Effector memory CD8-positive, alpha-beta T cell (primary cell): ENCODE measurements at regions not wholly inside any gene's neighbourhood (a gene's known extent, or its start where the extent isn't known, plus 50 kb on each side); places are given as distances from the start of the nearest gene placed in this dataset.

Experiments used
- ATAC-seq: fragments of 150-1000 bp; cut with Tn5 transposase; replicated peaks from 2 replicates; pipeline ENCODE4 v1.10.0; 2021; ENCODE audit warnings: mild to moderate bottlenecking, moderate library complexity
- DNase-seq, 3 experiments: peaks; one replicate each; pipeline ENCODE4 v3.0.0; 2021
- H3K27ac Mint-ChIP-seq, 2 donors: one replicate each; pipeline ENCODE4 v1.8.0; 2022; ENCODE audit warnings: mild to moderate bottlenecking in 2 of 2, mixed read lengths in 2 of 2, moderate library complexity in 2 of 2
- H3K27me3 Mint-ChIP-seq, 2 donors: one replicate each; pipeline ENCODE4 v1.8.0; 2022; ENCODE audit warnings: mixed read lengths in 2 of 2
- H3K36me3 Mint-ChIP-seq: one replicate; pipeline ENCODE4 v1.8.0; 2022; ENCODE audit warnings: mild to moderate bottlenecking, moderate library complexity, mixed read lengths; ENCODE audit not compliant: insufficient read depth
- H3K4me1 Mint-ChIP-seq, 2 donors: one replicate each; pipeline ENCODE4 v1.8.0; 2022; ENCODE audit warnings: low read depth in 2 of 2, mixed read lengths in 2 of 2
- H3K4me3 Mint-ChIP-seq, 2 donors: one replicate each; pipeline ENCODE4 v1.8.0; 2022; ENCODE audit warnings: mild to moderate bottlenecking in 2 of 2, mixed read lengths in 2 of 2, moderate library complexity in 2 of 2
- H3K9me3 Mint-ChIP-seq, 2 donors: one replicate each; pipeline ENCODE4 v1.8.0; 2022; ENCODE audit warnings: mixed read lengths in 2 of 2

DNA sequence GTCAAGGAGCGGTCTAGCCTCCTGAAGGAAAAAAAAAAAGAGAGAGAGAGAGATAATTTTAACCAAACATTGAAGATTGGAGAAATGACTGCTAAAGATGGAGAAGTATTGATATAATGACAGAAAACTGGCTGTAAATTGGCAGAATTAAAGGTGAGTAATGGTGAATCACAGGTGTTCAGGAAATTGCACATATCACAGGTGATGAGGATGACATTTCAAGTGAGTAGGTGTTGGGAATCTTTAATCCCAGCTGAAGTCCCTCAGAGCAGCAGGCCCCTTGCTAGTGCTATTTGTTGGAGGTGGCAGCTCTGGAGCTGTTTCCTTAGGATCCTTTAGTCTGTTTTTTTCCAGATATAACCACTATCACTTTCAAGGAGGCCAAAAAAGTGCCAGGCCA, 678.4 kb upstream of the VRK2 start:
- H3K9me3 Mint-ChIP-seq, result peaks cover 6 to 25% of the 10 kb centered on the region in 2 donors
- no peaks in the 10 kb centered on the region for H3K36me3 Mint-ChIP-seq
- no peak for DNase-seq
- no peak overlapping the region for H3K27ac Mint-ChIP-seq
- no peak for ATAC-seq
- H3K4me1 Mint-ChIP-seq, result no peaks in the 10 kb centered on the region
- no peaks in the 10 kb centered on the region for H3K27me3 Mint-ChIP-seq
- H3K4me3 Mint-ChIP-seq, result no peak overlapping the region

DNA sequence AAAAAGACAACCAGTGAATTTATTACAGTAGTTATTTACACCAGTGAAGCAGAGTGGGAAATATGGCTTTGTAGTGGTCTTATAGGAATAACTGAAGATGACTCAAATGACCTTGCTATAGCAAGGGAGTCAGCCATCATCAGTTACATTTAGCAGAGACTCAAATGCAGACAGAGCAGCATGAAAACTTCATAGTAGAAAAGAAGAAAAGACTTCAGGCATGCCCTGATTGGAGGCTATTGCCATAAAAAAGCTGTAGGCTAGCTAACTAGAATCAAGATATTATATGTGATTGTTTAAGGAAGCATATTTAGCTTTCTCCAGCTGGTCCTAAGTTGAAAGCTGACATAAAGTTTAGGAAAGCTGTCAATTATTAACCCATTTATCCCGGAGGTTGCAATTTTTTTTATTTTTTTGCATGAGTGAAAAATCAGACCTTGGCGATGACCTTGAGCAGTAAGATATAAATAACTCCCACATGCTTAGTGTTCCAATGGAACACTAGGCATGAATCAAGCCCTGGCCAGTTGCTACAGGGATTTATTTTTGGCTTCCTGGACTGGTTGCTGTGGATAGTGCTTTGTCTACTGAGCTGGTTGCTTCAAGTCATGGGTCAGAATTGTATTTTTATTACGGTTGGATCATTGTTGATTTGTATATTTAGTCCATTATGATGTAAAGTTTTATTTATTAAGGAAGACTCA, 675.6 kb upstream of the VRK2 start:
- Mint-ChIP-seq H3K36me3 (no peaks in the 10 kb centered on the region), H3K27ac (no peak overlapping the region), H3K4me3 (no peak overlapping the region), H3K27me3 (no peaks in the 10 kb centered on the region), H3K4me1 (no peaks in the 10 kb centered on the region), H3K9me3 (peaks cover 12 to 19% of the 10 kb centered on the region in 2 donors)
- DNase-seq (no peak), ATAC-seq (no peak)

DNA sequence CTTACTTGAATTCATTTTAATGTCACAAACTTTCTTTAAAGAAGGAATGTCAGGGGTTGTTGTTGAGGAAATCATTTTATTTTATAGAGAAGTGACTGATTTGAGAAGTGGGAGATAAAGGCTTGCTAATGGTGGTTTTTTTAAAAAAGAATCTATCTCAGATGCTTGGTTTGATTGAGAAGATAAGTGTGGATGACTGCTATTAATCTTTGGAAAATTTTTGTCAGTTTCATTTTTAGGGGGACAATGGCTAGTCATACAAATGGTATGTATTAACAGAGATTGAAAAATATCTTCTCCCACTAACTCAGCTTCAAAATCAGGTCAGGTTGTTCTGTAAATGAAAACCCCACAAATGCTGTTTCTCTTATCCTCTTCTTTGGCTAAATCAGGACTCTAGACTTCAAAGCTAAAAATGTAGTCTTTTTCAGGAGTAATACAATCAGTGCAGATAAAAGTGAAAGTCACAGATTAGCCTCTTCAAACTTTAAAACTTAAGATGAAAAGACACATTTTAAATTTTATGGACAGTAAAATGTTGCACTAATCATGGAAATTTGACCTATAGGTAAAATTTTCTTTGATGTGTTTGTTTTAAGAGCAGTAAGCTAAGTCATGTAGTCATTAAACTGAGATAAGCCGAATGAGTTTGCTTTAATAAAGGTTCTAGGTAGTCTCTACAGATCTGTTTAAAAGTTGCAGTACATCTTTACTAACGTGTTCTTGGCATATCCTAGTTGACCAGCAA, 674.2 kb upstream of the VRK2 start:
- ATAC-seq (no peak), DNase-seq (no peak)
- Mint-ChIP-seq H3K27ac (no peak overlapping the region), H3K27me3 (no peaks in the 10 kb centered on the region), H3K36me3 (no peaks in the 10 kb centered on the region), H3K4me1 (no peaks in the 10 kb centered on the region), H3K4me3 (no peak overlapping the region), H3K9me3 (peaks cover 12 to 19% of the 10 kb centered on the region in 2 donors)

DNA sequence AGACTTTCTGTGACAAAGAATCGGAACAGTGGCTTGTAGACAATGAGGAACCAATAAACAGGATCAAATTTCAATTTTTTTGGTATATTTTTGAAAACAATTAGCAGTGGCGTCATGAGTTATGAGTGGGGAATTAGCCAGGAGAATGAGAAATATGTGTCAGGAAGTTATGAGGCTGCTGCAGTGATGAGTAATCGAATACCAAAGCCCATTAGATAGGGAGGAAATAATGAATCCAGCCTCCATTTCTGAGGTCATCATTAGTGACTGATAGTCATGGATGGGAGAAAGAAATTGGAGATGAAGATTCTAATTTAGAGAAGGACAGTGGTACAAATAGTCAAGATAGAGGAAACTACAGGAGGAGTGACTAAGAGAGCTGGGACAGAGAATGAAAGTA, 673.1 kb upstream of the VRK2 start:
- peaks cover 10% of the 10 kb centered on the region in 2 donors for H3K9me3 Mint-ChIP-seq
- H3K4me3 Mint-ChIP-seq, result no peak overlapping the region
- DNase-seq, result no peak
- H3K27me3 Mint-ChIP-seq, result no peaks in the 10 kb centered on the region
- no peaks in the 10 kb centered on the region for H3K36me3 Mint-ChIP-seq
- no peak overlapping the region for H3K27ac Mint-ChIP-seq
- ATAC-seq, result no peak
- H3K4me1 Mint-ChIP-seq, result no peaks in the 10 kb centered on the region

DNA sequence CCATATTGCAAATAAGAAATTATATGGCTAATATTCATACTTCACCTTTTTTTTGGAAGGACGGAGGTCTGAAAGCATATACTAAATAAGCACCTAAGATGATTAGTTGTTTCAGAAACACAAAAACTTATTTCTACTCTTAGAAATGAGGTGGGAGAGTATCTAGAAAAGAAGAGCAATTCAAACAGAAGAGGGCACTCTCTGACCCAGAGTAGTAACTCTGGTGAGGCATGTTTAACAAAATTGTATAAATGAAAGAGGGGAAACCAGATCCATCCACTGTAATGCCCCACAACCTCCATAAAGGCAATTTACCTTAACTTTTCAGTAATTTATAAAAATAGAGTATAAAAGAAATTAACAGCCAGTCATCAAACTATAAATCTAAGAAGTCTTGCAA, 669.6 kb upstream of the VRK2 start:
- no peaks in the 10 kb centered on the region for H3K4me1 Mint-ChIP-seq
- H3K4me3 Mint-ChIP-seq, result no peak overlapping the region
- no peak for ATAC-seq
- no peak overlapping the region for H3K27ac Mint-ChIP-seq
- DNase-seq, result no peak
- no peaks in the 10 kb centered on the region for H3K27me3 Mint-ChIP-seq
- H3K9me3 Mint-ChIP-seq, result peaks cover 10 to 11% of the 10 kb centered on the region in 2 donors
- H3K36me3 Mint-ChIP-seq, result no peaks in the 10 kb centered on the region

DNA sequence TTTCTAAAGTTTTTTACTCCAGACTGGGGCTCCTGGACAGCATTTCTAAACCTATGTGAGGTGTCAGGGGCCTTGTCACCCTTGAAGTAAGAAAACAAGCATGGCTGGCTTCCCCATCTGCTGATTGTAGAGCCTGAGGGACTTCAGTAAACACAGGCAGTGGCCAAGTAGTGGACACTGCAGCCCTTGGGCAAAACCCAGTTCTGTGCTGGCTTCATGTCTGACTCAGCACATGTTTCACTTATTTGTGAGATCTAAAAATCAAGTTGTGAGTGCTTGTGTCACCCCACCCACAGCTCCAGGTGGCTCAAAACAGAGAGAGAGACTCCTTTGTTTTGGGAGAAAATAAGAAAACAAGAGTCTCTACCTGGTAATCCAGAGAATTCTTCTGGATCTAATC, 660.3 kb upstream of the VRK2 start:
- DNase-seq, result no peak
- no peak overlapping the region for H3K4me3 Mint-ChIP-seq
- peaks cover 14 to 16% of the 10 kb centered on the region in 2 donors for H3K9me3 Mint-ChIP-seq
- H3K36me3 Mint-ChIP-seq, result no peaks in the 10 kb centered on the region
- no peak for ATAC-seq
- H3K27ac Mint-ChIP-seq, result no peak overlapping the region
- H3K4me1 Mint-ChIP-seq, result no peaks in the 10 kb centered on the region
- no peaks in the 10 kb centered on the region for H3K27me3 Mint-ChIP-seq

DNA sequence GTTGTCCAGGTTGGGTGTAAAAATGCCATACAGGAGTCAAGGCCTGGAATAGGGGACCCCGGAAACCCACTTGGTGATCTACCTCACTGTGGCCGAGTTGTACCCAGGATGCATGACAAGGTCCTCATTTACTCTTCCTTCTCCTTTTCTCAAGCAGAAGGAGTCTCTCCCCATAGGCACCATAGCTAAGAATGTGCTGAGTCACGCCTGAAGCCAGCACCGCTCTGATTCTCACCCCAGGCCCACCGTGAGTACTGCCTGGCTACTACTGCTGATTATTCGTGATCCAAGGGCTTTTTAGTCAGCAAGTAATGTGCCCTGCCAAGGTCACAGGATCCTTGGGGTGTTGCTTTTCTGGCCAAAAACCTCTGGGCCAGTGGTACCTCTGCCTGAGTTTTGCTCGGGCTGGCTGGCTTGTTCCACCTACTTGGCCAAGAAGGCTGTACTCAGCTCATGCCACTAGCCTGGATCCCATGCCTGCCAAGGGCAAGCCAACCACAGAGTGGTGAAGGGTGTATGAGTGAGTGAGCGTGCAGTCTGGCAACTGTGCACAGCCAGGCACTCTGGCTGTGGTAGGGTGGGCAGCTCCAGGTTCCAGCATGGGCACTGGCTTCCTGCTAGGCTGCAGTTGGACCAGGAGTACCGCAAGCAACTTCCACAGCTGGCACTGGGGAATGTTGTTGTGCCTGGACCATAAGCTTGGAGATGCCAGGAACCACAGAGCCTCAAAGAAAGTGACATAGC, 650.1 kb upstream of the VRK2 start:
- H3K27me3 Mint-ChIP-seq, result no peaks in the 10 kb centered on the region
- no peak overlapping the region for H3K27ac Mint-ChIP-seq
- H3K9me3 Mint-ChIP-seq, result peaks cover 10 to 22% of the 10 kb centered on the region in 2 donors
- no peak overlapping the region for H3K4me3 Mint-ChIP-seq
- H3K36me3 Mint-ChIP-seq, result no peaks in the 10 kb centered on the region
- DNase-seq, result no peak
- no peaks in the 10 kb centered on the region for H3K4me1 Mint-ChIP-seq
- ATAC-seq, result no peak

DNA sequence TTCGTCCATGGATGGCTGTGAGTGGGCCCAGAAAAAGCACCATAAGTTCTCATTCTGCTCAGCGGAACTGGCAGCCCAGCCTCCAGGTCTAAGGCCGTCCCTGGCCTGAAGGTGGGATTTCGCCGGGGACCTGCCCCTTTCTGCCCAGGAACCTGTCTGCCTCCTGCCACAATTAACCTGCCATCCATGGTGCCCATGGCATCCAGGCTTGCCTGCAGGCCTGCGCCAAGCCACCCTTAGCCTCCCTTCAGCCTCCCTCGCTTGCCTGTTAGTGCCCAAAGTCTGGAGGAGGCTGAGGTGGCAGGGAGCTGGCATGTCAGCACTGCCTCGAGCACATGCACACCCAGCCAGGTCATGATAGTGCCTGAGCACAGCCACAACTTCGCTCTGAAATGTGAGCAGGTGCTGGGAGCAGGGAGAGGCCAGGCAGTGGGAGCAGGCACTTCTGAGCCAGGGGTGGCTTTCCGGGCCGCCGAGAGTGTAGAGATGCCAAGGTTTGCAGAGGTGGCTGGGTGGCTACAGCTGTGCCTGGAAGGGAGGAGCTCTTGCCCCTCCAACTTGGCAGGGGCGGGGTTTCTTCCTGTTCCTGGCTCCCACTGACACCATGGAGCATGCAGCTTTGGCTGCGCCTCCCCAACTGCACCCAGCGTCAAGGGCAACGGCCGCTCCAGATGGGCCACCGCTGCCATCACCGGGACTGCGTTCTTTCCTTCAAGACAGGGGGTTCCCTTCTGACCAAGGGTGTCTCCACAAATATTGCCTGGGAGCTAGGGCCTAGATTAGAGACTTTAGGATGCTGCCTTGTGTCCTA, 648.9 kb upstream of the VRK2 start:
- H3K36me3 Mint-ChIP-seq, result no peaks in the 10 kb centered on the region
- H3K4me3 Mint-ChIP-seq, result no peak overlapping the region
- H3K27me3 Mint-ChIP-seq, result no peaks in the 10 kb centered on the region
- no peaks in the 10 kb centered on the region for H3K4me1 Mint-ChIP-seq
- ATAC-seq (no peak), DNase-seq (no peak)
- H3K9me3 Mint-ChIP-seq, result peaks cover 9 to 22% of the 10 kb centered on the region in 2 donors
- no peak overlapping the region for H3K27ac Mint-ChIP-seq

DNA sequence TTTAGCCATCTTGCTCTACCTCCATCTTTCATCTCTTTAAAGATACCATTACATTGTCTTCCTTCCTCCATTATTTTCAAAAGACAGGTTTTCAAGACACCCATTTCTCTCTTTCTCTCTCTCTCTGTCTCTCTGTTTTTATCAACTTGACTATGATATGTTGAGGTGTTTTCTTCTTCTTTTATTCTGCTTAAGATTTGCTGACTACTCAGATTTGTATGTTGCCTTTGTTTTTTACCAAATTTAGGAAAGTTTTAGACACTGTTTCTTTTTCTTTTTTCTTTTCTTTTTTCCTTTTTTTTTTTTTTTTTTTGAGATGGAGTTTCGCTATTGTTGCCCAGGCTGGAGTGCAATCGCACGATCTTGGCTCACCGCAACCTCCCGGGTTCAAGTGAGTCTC, 647.5 kb upstream of the VRK2 start:
- H3K4me3 Mint-ChIP-seq, result no peak overlapping the region
- no peaks in the 10 kb centered on the region for H3K27me3 Mint-ChIP-seq
- ATAC-seq, result no peak
- H3K4me1 Mint-ChIP-seq, result no peaks in the 10 kb centered on the region
- no peaks in the 10 kb centered on the region for H3K36me3 Mint-ChIP-seq
- no peak for DNase-seq
- H3K9me3 Mint-ChIP-seq, result peaks cover 9 to 22% of the 10 kb centered on the region in 2 donors
- H3K27ac Mint-ChIP-seq, result no peak overlapping the region

DNA sequence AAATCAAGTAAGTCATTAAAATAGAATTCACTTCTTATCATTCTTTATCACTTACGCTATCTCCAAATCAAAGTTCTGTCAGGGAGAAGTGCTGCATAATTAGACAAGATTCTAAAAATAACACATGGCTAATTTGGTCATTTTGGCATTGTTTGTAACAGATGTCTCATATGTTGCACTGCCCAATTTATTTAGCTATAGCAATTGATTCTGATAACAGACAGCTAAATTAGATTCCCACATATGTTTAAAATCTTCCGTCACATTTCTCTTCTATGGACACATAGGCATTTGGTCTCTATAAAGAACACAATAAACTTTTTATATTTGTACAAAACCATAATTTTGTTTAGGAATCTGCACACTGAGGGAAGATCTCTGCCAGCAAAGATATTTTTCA, 644.5 kb upstream of the VRK2 start:
- peaks cover 5 to 11% of the 10 kb centered on the region in 2 donors for H3K9me3 Mint-ChIP-seq
- no peak overlapping the region for H3K4me3 Mint-ChIP-seq
- no peaks in the 10 kb centered on the region for H3K36me3 Mint-ChIP-seq
- H3K27me3 Mint-ChIP-seq, result no peaks in the 10 kb centered on the region
- no peak overlapping the region for H3K27ac Mint-ChIP-seq
- no peaks in the 10 kb centered on the region for H3K4me1 Mint-ChIP-seq
- ATAC-seq (no peak), DNase-seq (no peak)

DNA sequence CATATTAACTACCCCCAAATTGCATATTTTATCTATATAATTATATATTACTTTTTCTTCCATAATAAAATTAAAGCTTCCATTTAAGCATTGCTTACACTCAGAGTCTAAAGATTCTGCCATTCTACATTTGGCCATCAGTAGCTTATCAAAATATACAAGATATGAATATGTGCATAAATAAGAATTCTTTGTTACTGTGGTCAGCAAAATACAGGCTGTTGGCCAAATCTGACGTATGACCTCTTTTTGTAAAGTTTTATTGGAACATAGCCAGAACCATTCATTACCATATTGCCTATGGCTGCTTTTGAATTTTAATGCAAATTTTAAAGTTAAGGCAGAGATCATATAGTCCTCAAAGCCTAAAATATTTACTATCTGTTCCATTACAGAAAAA, 643.9 kb upstream of the VRK2 start:
- Mint-ChIP-seq H3K27me3 (no peaks in the 10 kb centered on the region), H3K27ac (no peak overlapping the region), H3K4me1 (no peaks in the 10 kb centered on the region)

DNA sequence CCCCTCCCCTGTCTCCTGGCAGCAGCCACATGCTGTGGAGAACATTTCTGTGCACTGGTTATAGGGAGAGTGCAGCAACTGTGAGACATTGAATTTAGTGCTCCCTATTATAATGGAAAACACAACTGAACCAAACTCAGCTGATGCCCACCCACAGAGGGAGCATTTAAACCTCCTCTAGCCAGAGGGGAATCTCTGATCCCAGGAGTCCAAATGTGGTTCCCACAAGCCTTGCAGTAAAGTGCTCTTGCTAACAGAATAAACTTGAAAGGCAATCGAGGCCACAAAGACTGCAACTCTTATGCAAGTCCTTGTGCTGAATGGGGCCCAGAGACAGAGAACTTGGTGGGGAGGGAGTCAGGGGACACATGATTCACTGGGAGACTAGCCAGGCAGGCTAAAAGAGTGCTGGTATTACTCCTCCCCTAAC, 638.8 kb upstream of the VRK2 start:
- no peak for ATAC-seq
- Mint-ChIP-seq H3K27me3 (no peaks in the 10 kb centered on the region), H3K4me3 (no peak overlapping the region), H3K36me3 (no peaks in the 10 kb centered on the region), H3K4me1 (no peaks in the 10 kb centered on the region), H3K27ac (no peak overlapping the region), H3K9me3 (peaks cover 4 to 7% of the 10 kb centered on the region in 2 donors)
- DNase-seq, result no peak

More for the DNA sequence above, 643.9 kb upstream of the VRK2 start:
- H3K9me3 Mint-ChIP-seq, result peaks cover 5 to 11% of the 10 kb centered on the region in 2 donors
- H3K36me3 Mint-ChIP-seq, result no peaks in the 10 kb centered on the region
- H3K4me3 Mint-ChIP-seq, result no peak overlapping the region
- no peak for ATAC-seq
- no peak for DNase-seq

DNA sequence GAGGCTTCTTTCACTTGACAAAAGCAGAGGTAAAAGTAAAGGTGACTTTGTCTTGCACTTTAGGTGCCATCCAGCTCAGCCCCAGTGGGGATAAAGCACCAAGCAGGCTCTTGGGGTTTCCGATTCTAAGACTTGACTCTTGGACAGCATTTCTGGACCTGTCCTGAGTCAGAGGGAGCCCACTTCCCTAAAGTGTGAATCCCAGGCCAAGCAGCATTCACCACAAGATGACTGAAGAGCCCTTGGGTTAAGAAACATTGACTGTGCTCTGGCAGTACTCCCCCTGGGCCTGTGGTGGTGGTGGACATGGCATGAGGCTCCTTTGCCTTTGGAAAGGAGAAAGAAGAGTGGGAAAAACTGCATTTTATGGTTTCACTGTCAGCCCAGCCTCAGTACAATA, 638.0 kb upstream of the VRK2 start:
- DNase-seq (no peak), ATAC-seq (no peak)
- Mint-ChIP-seq H3K27ac (no peak overlapping the region), H3K27me3 (no peaks in the 10 kb centered on the region), H3K36me3 (no peaks in the 10 kb centered on the region), H3K9me3 (peaks cover 4 to 9% of the 10 kb centered on the region in 2 donors), H3K4me1 (no peaks in the 10 kb centered on the region), H3K4me3 (no peak overlapping the region)
